22Rv1 (cell line): ENCODE measurements at regions not wholly inside any gene's neighbourhood (a gene's known extent, or its start where the extent isn't known, plus 50 kb on each side); places are given as distances from the start of the nearest gene placed in this dataset.

ENCODE experiments used
- CTCF ChIP-seq: fragments of 450-650 bp; IDR thresholded peaks from 2 replicates; pipeline ENCODE4 v1.5.1; 2017; ENCODE audit warnings: mild to moderate bottlenecking
- ZFX ChIP-seq: fragments of 450-650 bp; IDR thresholded peaks from 2 replicates; pipeline ENCODE4 v1.6.1; 2017; ENCODE audit warnings: antibody characterized with exemption, borderline replicate concordance

DNA sequence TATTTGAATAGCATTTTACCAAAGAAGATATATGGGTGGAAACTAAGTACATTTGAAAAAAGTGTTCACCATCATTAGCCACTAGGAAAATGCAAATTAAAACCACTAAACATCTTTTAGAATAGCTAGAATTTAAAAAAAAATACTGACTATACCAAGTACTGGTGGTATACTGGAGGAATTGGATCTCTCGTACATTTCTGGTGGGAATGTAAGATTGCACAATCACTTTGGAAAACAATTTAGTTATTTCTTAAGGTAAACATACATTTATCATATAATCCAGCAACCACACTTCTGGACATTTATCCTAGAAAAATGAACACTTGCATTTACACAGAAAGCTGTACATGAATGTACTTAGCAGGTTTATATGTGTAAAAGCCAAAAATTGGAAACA, 303.5 kb downstream of the MID1IP1 start:
- no peak for TF ChIP-seq CTCF
- TF ChIP-seq ZFX: no peak
